HS-5 (cell line): ENCODE measurements at regions not wholly inside any gene's neighbourhood (a gene's known extent, or its start where the extent isn't known, plus 50 kb on each side); places are given as distances from the start of the nearest gene placed in this dataset.
A peak's percentile ranks its signal among the peaks of the same experiment; 100 is the strongest.

Experiments used
- DNase-seq: peaks from one replicate; pipeline ENCODE4 v3.0.0-alpha.2; 2012; ENCODE audit warnings: low read depth

GRCh38 chr12:14254781-14255180 lies 110.7 kb upstream of the ATF7IP start:
- DNase-seq = no peak

DNA sequence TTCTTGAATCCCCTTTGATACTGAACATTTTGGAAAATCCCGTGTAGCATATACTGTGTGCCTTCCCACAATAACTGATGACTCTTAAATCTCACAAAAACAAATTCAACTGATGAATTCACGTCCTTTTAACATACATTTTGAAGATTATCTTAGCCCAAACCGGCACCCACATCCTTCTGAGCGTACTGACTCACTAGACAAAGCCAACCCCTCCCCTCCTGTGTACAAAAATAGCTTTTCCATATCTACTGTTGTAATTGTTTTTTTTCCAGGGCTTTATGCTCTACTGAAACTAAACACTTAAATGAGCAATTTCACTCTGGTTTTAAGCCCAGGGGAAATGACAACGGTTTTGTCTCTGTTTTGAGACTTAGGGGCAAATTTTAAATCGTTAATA lies 109.4 kb upstream of the ATF7IP start:
- DNase-seq = no peak

- DNase-seq = peak; percentile 60
Measured at GRCh38 chr12:14256555-14257169, 108.8 kb upstream of the ATF7IP start.

- no peak for DNase-seq
Measured at GRCh38 chr12:14257303-14257733, 108.2 kb upstream of the ATF7IP start.

DNA sequence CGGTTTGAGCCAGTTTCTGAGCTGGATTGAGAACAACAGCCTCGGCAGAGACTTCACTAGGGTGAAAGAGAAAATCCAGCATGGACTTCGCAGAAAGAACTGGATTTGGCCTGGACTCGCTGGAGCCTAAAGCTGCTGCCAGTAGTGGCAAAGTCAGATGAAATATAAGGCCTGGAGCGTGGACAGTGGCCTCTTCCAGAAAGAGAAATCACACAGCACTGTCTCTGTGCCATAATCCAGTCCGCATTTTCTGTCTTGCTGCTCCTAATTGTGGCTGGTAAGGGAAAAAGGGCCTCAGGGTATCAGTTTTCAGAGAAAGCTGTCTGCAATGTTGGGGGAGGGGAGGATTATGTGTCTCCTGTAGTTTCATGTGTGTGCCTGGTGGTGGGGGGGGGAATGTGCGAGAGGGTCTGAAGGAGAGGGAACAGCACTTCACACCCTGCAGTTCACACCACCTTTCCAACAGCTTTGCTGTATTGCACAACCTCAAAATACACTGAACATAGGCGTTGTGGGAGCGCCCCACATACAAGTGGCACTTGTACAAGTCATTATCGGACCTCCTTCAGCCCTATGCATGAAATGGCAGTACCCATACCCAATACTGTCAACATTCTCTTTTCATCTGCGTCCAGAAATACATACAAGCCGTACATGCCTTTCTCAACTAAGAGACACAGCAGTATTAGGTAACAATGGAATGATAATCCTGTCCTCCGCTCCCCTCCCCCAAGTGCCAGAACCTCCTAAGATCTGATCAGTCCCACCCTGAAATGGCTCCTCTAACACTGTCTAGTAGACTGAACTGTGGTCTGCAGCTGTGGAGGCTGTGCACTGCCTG lies 107.5 kb upstream of the ATF7IP start:
- DNase-seq = peak; percentile 96

GRCh38 chr12:14258575-14258940 lies 106.9 kb upstream of the ATF7IP start:
- DNase-seq = no peak

GRCh38 chr12:14259481-14260010 lies 105.9 kb upstream of the ATF7IP start:
- no peak for DNase-seq

DNA sequence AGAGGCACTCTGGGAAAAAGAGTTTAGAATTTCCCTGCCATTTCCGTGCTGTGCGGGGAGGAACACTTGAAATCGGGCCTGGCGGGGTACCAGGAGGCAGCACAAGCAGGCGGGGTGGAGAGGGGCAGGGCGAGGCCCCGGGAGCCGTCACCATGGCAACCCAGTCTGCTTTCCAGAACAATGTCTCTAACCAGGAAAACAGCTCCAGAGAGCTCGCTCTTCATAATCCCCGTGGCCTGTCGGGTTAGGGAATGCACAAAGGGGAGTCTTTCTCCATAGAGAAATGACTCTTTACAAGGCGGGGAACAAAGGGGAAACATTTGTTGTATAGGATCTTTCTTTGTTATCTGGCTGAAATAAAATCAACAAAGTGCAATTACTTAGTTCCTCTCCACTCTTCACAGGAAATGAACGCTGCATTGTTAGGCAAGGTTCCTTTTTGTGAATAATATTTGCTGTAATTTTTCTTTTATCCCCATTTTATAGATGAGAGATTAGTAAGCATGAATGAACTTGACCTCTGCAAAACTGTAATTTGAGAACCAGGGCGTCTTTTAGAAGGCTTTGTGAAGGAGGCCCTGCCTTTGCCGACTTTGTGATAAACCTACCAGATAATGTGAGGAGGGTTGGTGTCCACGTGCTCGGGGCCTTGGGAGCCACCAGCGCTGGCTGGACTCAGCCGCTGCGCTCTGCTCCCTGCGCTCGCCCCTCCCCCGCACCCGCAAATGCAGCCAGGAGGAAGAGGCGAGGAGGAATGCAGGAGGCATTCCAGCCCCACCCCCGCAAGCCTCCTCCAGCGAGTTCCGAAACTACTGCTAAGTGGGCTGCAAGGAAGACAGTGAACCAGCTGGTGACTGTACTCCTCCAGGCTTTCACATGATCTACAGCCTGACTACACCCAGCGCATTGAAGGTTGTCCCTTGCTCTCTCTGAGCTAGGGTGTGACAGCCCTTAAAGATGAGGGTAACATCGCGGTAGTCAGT lies 105.2 kb upstream of the ATF7IP start:
- DNase-seq = peak; percentile 63

GRCh38 chr12:14261096-14261495 lies 104.4 kb upstream of the ATF7IP start:
- no peak for DNase-seq

DNA sequence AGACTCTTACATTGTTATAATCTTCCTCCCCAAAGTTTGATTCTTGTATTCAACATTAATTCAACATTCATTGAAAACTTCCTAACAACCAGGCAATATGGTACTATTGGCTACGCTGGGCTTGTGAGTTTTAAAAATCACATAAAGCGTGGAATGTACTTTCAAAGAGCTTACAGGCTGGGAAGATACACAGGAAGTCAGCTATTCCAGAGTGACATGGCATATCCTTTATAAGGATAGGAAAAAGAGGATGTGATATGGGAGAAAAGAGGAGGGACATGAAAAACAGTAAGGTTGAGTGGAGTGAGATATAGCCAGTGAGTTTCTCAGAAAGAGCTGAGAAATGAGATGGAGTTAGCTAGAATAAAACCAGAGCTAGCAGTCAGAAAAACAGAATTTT lies 103.6 kb upstream of the ATF7IP start:
- no peak for DNase-seq

DNA sequence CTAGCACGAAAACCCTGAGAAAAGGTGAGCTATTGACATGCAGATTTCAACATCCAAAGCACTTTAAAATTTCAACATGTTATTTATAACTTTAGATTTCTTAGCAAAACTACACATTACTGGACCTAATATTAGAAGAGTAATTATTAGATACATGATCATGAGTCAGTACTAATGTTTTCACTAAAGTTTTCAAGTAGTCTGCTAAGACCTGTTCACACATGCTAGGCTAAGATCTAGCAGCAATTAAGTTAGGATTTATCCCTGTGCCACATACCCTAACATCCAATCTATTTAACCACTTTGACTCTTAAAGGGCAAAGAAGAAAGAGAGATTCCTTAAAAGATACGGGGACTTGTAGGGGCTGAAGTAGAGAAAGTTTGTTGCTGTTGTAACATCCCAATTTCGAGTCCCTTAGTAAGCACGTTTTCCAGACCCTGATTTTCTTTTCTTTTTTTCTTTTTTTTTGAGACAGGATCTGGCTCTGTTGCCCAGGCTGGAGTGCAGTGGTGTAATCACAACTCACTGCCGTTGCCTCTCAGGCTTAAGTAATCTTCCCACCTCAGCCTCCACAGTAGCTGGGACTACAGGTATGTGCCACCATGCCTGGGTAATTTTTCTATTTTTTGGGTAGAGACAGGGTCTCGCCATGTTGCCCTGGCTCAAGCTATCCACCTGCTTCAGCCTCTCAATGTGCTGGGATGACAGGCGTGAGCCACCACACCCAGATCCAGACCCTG lies 102.5 kb upstream of the ATF7IP start:
- no peak for DNase-seq

DNA sequence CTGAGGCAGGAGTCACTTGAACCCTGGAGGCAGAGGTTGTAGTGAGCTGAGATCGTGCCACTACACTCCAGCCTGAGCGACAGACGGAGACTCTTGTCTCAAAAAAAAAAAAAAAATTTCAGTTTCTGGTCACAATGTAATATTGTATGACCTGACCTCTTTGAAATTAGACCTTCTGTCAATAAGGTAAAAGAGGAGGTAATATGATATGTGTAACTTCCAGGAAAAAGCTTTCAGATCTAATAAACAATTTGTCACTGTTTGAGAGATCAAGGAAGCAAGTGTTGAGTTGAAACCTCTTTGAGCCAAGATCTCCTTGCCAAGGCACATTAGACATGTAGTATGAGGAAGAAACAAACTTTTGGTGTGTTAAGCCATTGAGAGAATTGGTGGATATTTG lies 101.7 kb upstream of the ATF7IP start:
- no peak for DNase-seq

GRCh38 chr12:14264316-14264715 lies 101.2 kb upstream of the ATF7IP start:
- no peak for DNase-seq

- DNase-seq = no peak
Measured at GRCh38 chr12:14264778-14265177, 100.7 kb upstream of the ATF7IP start.

DNA sequence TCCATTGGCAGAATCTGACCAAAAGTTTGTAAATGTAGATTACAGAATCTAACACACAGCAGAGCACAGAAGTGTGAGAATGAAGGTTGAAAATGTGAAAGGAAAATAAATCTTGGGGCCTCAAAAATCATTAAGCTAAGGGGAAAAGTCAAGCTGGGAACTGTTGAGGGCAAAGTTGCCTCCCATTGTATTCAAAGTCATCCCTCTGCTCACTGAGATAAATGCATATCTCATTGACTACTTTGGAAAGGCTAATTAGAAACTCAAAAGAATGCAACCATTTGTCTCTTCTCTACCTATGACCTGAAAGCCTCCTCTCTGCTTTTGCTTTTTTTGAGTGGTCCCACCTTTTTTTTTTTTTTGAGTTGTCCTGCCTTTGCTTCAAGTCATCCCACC lies 97.4 kb upstream of the ATF7IP start:
- no peak for DNase-seq

GRCh38 chr12:14270392-14270791 lies 95.1 kb upstream of the ATF7IP start:
- DNase-seq = no peak

GRCh38 chr12:14272956-14273912 lies 92.2 kb upstream of the ATF7IP start:
- DNase-seq = no peak

GRCh38 chr12:14273913-14274311 lies 91.6 kb upstream of the ATF7IP start:
- DNase-seq = no peak

GRCh38 chr12:14275111-14275510 lies 90.4 kb upstream of the ATF7IP start:
- DNase-seq = no peak

DNA sequence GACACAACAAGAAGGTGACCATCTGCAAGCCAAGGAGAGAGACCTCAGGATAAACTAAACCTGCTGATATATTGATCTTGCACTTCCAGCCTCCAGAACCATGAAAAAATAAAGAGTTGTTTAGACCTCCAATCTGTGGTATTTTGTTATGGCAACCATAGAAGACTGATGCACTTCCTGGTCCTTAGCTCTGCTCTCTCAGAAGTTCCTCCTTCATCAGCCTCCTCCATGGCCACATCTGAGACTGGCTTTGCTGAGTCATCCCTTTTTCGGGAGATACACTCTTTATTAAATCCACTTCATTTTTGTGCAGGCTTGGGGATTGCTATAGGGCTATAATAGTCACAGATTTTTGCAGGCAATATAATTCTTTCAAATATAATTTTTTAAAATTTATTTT lies 89.6 kb upstream of the ATF7IP start:
- DNase-seq = no peak
